Non-pigmented ciliary epithelial cell (primary cell): ENCODE measurements at regions not wholly inside any gene's neighbourhood (a gene's known extent, or its start where the extent isn't known, plus 50 kb on each side); places are given as distances from the start of the nearest gene placed in this dataset.
A peak's percentile ranks its signal among the peaks of the same experiment; 100 is the strongest.

Experiments
- DNase-seq: peaks from one replicate; pipeline ENCODE4 v3.0.0-alpha.2; 2010; ENCODE audit warnings: low read depth

DNA sequence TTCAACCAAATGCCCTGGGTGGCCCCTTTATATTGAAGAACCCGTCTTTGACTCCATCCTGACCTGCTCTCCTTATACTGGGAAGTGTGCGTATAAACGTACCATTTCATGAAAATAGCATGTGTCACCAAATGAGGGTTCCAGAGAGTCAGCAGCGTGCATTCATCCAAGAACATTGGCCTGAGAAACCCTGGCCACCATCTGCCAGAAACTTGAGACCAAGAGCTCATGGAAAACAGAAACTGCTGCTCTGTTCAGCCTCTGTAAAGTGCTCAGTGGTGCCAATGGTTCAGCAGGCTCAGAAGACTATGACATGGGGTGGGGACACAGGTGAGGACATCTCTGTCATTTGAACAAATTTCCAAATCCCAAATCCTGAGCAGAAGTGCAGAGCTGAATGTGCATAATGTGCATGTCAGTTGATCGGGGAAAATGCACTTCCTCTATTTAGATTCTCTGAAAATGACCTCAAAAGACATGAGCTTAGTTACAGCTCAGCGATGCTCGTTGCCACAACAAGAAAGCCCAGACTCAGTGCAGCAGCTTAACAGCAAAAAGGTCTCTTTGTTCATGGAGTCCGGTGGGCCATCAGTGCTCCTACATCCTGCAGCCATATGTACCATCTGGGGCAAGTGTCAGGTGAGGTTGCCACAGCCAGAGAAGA is 176.1 kb downstream of the ATPSCKMT start:
- DNase-seq: no peak

DNA sequence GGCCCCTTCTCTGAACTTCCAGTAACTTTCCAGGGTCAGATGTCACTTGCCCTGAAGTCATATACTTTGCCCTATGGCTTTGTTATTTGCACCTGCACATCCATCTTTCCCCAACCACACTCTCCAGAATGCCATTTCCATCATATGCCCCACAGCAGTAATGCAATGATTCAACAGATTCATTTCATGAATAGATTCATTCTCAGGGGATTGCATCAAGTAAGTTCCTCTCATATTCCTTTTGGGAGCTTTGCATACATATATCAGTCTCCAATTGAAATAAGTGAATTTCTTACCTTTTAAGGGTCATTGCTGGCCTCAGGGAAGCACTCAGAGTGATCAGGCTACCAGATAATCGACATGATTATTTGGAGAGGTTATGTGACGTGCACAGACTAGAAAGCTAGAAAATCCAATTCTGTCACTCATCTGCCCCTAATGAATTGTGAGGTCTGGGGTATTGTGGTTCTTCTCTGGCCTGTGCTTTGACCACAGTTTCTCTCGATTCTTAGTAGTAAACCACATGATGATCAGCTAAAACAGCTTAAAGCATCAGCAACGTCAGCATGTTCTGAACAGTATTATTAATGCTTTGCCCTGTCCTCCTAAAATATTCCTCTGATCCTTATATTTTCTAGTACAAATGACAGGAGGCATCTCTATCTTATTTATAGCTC is 179.9 kb downstream of the ATPSCKMT start:
- no peak for DNase-seq

DNA sequence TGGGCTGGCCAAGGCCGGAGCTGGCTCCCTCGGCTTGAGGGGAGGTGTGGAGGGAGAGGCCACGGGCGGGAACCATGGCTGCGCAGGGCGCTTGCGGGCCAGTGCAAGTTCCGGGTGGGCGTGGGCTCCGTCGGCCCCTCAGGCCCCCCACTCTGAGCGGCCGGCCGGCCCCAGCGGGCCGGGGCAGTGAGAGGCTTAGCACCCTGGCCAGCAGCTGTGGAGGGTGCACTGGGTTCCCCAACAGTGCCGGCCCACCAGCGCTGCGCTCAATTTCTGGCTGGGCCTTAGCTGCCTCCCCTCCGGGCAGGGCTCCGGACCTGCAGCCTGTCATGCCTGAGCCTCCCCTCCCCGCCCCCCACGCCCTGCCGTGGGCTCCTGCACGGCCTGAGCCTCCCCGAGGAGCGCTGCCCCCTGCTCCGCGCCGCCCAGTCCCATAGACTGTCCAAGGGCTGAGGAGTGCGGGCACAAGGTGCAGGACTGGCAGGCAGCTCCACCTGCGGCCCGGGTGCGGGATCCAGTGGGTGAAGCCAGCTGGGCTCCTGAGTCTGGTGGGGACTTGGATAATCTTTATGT is 184.2 kb downstream of the ATPSCKMT start:
- no peak for DNase-seq

DNA sequence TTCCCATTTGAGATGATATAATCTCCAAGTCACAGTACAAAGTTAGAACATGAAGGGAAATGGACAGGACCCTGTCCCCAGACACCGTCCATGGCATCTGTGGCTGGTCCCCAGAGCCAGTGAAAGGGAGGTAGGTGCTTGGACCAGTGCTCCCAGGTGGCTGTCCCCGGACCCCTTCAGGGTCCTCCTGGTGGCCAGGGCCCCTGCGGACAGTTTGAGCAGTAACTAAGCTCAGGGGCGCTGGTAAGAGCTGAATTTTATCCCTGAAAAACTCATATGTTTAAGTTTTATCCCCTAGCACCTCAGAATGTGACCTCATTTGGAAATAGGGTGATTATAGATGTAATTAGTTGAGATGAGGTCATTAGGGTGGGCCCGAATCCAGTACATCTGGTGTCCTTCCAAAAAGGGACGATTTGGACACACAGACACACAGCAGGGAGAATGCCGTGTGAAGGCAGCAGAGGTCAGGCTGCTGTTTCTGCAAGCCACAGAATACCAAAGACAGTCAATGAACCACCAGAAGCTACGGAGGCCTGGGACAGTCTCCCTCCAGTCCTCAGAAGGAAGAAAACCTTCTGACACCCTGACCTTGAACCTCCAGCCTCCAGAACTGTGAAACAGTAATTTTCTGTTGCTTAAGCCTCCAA is 185.0 kb downstream of the ATPSCKMT start:
- DNase-seq: no peak

DNA sequence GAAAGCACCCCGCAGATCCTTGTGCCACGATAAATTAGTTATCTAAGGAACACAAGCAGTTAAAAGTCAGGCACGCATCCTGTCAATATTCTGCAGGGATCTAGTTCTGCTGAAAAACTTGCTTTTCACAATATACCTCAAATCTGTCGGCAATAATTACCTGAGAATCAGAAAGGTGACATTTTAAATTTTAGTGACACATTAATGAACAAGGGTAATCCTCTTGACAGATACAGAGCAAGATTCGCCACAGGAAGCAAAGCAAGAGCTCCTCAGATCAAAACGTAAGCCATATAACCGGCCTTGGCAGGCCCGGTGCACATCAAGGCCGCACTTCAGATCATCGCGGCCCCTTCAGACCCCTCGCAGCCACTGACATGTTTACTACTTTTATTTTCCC is 185.7 kb downstream of the ATPSCKMT start:
- no peak for DNase-seq

DNA sequence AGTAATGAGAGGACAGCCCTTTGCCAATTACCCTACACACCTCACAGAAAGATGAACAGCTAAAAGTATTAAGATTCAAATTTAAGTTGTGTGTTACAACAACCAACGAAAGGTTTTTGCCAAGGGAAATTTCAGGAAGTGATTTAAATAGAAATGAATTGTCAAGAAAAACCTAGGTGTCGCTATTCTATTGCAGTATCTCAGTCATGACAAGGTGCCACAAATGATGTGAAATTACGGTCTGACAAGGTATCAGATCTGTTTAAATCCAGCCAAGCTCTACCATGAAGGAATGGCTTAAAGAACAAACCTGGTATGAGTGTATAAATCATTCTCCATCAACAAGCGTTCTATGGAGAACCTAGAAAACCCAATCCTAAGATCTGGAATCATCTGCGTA is 189.7 kb downstream of the ATPSCKMT start:
- no peak for DNase-seq

DNA sequence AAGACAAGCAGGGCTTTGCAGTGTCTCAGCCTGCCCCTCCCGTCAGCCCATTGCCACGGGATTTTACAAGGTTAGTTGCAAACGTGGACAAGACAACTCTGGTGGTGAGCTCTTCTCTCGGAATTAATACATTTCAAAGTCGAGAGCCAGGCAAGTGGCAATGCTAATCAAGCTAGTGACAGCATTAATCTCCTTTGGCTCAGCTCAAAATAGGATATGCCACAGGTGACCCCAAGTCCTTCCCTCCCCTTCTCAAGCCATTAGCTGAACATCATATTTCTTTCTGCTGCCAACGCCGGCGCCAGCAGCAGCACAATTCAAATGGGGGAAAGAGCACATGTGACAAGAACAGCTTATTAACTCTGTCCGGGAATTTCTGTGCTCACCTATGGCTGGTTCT is 190.1 kb downstream of the ATPSCKMT start:
- no peak for DNase-seq

DNA sequence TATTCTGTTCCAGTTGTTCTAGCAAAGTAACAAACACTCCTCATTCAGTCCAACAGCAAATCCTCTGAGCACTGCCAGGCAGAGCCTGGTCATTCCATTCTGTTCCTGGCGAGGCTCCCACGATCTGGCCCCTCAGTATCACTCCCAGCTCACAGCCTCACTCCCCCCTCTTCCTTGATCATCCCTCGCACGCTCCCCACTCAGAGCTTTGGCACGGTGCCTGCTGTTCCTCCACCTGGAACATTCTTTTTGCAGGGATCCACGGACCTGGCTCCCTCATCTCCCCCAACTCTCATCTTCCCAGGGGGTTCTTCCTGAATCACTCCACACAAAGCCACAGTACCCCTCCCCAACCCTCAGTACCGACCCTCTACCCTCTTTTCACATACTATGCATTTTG is 192.3 kb downstream of the ATPSCKMT start:
- DNase-seq: no peak

DNA sequence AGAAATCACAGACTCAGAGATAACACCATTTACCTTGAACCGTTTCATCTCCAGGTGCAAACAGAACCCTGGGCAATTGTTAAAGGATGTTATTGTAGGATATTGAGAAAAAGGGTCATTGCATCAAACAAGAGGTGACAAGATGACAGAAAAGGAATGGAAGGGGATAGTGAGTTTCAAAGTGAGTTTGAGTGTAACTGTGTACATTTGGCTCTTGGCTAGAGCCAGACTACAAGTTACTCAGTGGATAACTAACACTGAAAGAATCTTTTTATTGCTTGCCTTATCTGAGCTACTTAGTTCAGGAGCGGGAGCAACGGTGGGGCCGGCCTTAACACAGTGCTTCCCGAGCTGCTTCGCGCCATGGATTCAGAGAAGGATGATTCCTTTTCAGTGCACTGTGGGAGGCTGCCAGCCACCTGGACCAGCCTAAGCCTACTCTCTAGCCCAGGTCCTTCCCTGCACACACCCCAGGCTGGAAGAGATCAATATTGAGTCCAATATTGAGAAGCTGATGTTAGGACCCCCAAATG is 193.4 kb downstream of the ATPSCKMT start:
- DNase-seq: no peak

DNA sequence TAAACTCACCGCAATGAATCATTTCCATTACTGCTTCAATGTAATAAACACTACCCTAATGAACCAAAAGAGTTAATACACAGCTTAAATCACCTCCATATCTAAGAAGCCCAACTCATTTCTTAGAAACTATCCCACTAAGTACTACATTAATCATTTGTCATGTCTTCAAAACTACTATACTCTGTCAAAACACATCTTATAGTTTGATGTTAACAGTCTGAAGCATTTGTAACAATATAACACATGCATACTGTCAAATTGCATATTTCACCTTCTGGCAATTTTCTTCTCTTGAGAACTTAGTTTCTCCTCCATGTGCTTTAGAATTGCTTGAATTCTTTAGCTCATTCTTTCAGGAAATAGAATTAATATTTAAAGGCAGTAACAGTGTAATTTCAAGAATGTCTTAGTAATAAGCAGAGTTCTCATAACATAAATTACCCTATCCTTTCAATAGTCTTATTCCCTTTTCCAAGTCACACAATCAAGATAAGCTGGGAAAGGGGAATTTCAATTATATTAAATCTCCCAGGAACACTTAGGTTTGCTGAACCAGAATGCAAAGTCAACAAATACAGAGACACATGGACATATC is 199.7 kb downstream of the ATPSCKMT start:
- DNase-seq: no peak

DNA sequence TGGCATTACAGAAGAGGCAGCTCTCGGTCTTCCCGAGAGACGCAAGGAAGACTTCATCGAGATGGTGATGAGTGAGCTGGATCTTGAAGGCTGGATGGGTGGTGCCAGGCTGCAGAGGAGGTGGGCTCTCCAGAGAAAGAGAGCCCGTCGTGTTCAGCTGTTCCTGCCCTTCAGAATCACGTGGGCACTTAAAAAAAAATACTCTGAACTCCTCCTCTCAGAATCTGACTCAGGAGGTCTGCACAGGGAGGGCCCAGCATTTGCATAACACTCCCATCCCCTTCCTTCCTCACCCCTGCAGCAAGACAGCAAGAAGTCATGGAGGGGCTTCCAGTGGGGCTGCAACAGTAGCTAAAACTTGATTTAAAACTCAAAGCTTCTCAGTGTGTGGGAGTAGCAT is 203.0 kb downstream of the ATPSCKMT start:
- DNase-seq: no peak

DNA sequence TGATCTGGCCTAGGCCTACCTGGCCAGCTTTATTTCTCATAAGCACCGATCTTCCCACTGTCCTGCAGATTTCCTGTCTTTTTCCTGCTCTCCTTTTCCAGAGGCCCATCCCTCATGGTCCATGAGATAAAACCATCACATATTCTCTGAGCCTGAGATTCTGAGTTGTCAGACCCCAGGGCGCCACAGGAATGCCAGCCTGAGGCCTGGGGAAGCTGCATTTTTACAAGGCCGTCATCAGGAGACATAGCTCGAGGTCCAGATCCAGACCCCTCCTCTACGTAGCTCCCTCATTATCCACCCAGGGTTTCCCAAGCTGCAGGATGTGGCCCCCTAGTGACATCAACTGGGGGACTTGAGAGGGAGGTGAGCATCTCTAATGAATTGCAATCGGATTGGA is 204.3 kb downstream of the ATPSCKMT start:
- no peak for DNase-seq

DNA sequence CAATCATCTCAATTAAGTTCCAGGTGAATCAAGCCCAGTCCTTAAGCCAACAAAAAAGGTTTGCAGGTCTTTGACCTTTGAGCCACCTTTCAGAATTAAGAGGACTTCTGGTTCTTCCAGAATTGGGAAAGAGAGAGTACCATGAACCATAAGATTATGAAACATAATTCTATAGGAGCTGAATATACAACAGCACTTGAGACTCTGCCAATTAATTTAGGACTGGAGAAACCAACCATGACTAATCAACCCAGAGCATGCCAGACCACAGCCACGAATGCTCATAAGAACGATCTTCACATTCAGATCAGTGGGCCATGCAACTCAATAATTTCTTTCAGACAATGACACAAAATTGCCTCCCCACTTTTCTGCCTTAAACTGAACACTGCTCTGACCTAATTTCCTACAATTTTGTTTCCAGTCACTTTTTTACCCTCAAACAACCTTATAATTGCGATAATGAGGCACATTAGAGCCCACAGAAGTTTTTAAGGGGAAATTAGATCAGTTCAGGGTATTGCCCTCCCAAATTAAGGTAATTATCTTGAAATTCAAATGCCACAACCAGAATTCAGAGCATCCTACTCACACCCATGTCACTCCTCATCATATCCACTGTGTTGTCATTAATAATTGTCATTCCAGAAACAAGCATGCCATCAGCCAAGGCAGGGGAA is 213.4 kb downstream of the ATPSCKMT start:
- DNase-seq: no peak

DNA sequence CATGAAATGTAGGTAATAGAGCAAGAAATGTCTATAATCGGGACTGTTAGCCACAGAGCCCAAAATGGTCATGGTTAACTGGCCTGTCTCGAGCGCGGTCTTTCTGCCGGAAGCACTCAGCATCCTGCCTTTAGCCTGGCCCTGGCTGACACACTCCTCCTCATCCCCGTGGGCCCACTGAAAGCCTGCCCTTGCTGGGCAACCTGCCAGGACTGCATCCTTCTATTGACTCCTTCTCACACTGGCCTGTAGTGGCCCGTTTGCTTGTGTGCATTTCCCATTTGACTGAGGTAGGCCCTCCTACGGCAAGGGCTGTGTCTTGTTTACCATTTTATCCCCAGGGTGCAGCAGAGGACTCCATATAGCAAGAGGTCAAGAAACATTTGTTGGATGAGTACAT is 215.7 kb downstream of the ATPSCKMT start:
- DNase-seq: no peak

DNA sequence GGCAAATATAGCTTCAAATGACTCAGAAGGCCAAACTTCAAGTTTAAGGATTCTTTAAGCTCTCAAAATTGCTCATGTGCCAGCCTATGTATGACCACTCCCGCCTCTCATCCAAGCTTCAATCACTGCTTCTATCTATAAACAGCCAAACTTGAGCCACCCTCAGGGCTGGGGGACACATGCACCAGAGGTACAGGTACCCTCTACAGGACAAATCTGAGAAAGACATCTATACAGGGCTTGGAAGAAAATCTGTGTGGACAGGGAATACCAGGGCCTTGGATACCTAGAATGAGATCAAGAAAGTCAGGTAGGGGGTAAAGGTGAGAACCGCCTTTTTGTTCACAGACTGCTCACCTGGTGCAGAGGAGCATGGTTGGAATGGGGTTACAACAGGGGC is 217.9 kb downstream of the ATPSCKMT start:
- DNase-seq: no peak

DNA sequence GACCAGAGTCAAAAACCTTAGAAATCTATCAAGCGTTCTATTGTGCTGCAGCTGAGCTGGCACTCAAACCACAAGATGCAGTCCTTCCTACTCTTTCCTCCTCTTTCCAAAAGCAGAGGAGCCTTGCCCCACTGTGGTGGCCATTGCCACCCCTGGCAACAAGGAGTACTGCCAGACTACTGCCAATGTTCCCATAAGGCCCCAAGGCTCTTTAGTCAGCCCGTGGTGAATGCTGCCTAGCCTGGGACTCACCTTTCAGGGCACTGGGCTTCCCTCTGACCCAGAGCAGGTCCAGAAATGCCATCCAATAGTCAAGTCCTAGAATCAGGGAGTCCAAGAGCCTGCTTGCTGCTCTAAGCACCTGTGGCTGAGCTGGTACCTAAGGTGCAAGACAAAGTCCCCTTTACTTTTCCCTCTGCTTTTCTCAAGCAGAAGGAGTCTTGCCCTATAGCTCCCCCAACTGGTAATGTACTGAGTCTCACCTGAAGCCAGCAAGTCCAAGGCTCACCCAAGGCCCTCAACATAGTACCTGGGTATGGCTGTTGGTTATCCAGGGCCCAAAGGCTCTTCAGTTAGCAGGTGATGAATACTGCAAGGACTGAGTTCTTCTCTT is 219.4 kb downstream of the ATPSCKMT start:
- no peak for DNase-seq

DNA sequence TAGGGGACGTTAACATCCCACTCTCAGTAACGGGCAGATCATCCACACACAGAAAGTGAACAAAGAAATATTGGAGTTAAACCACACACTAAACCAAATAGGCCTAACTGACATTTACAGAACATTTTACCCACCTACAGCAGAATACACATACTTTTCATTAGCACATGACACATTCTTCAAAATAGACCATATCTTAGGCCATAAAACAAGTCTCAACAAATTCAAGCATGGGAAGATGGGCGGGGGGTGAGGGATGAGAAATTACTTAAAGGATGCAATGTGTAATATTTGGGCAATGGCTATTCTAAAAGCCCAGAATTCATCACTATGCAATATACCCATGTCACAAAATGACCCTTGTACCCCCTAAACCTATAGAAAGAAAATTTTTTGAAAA is 226.2 kb downstream of the ATPSCKMT start:
- no peak for DNase-seq

DNA sequence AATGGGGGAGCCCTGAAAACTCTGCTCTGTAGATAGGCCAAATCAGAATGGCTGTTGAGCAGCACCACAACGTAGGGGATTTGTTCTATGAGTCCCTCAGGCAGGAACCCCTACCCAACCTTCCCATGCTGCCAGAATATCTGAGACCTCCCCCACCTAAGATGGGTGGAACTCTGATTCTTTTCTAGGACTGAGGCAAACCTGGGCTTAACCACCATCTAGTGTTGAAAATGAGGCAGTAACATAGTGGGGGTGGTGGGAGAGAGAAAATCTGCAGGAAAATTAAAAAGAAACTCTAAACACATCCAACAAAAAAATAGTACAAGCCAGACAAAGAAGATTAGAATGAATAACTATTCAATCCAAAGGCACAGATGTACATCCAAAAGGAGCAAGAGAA is 228.4 kb downstream of the ATPSCKMT start:
- no peak for DNase-seq

DNA sequence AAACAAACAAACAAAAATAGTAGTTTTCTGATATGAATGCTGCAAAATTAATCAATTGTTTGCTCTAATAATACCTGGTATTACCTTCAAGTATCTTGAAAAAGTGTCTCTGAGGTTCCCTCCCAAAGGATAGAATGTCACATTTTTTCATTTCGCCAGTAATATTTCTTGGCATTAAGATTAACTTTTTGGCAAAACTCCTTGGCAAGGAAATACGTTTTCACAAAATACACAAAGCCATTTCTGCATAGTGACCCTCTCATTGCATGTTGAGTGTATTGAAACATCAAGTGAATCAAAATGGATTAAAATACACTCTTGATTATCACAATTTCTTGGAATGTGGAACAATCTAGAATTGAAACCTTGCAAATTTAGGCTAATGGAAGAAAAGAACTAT is 230.5 kb downstream of the ATPSCKMT start:
- DNase-seq: no peak

DNA sequence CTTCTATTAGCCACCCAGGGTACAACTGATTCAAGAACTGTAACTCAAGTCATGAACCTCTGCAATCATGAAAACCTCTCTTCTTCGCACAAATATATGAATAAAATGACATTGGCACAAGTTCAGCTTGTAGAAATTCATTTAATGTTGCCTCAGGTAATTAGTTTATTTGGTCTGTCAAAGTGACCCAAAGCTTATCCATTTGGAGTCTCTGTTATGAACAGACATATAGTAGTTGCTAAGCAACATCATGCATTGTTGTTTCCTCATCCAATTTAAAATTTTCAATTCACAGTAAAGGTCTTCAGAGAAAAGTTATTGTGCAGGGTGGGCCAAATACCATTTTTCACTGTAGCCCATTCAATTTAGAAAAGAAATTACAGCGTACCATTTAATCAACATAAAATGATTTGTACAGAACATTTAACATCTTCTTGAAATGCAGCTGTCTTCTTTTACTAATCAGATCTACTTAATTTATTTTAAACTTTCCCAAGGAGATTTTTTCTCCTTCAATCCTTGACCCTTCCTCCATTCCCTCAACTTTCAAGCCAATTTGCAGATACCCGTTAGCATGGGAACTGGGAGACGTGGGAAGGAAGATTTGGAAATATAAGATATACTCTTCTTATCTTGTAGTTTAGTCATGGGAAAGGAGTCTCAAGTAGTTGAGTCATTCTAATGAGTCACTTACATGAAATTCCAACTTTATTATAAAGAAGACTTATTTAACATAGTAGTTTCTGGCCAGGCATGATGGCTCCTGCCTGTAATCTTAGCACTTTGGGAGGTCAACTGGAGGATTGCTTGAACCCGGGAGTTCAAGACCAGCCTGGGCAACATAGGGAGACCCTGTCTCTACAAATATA is 231.3 kb downstream of the ATPSCKMT start:
- DNase-seq: peak; percentile 76

DNA sequence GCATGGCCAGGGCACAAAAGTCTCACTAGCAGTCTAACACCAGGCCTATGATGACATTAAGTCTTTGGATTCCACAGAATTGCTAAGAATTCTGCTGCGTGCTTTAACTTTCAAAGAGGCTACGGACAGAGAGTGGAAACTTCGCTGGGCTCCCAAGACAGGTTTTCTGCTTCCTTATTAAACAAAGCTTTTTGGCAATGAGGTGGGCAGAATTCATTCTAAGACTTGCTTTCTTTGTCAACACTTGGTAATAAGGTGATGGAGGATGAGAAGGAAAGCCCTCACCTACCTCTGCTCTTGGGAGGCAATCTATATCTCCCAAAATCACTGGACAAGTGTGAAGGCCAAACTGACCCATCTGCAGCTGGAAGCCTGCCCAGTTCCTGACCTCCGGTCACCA is 231.9 kb downstream of the ATPSCKMT start:
- no peak for DNase-seq
